Upper lobe of right lung (tissue), 1 donor: ENCODE measurements at regions not wholly inside any gene's neighbourhood (a gene's known extent, or its start where the extent isn't known, plus 50 kb on each side); places are given as distances from the start of the nearest gene placed in this dataset.

Source experiments
- ATAC-seq: fragments of 200-7000 bp; cut with Tn5 transposase; one replicate; pipeline ENCODE4 v1.9.1; 2020; ENCODE audit warnings: mild to moderate bottlenecking, moderate library complexity
- DNase-seq: peaks from one replicate; pipeline ENCODE4 v3.0.0-alpha.2; 2020
- H3K27ac ChIP-seq: fragments of 200-600 bp; one replicate; pipeline ENCODE4 v1.8.0; 2022
- H3K27me3 ChIP-seq: fragments of 200-600 bp; one replicate; pipeline ENCODE4 v1.8.0; 2022; ENCODE audit warnings: mild to moderate bottlenecking
- H3K36me3 ChIP-seq: fragments of 200-600 bp; one replicate; pipeline ENCODE4 v1.8.0; 2022
- H3K4me1 ChIP-seq: fragments of 200-600 bp; one replicate; pipeline ENCODE4 v1.8.0; 2022
- H3K4me3 ChIP-seq: fragments of 200-600 bp; one replicate; pipeline ENCODE4 v1.8.0; 2022; ENCODE audit warnings: mild to moderate bottlenecking
- H3K9me3 ChIP-seq: fragments of 200-600 bp; one replicate; pipeline ENCODE4 v1.8.0; 2022
- intact Hi-C: fragments of 100-400 bp; cut with DNase I; formaldehyde crosslinking; loops from one replicate; pipeline ENCODE4 v1.11.0; 2022
- TF ChIP-seq, protein P1 (sequence below): fragments of 200-600 bp; IDR thresholded peaks from one replicate; pipeline ENCODE4 v1.8.0; 2022; ENCODE audit warnings: antibody characterized with exemption
- donor health status: DM: no; HTN: yes; CAD: no; lungs with severe emphysema.

DNA sequence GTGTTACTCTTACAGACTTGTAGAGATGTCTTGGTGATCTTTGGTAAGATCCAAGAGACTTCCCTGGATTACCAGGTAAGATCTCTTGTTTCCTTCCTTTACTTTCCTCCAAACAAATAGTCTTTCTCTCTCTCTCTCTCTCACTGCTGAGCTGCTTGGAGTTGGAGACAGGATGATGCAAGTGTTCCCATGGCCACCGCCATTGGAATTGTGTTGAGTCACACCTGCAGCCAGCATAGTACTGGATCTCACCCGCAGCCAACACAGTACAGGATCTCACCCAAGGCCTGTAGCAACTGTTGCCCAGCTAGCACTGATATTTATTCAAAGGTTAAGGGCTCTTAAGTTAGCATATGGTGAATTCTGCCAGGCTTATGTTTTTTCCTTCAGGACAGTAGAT is 1080.9 kb downstream of the FAT4 start:
- Histone ChIP-seq H3K9me3 (no peaks in the 10 kb centered on the region), H3K4me3 (no peak overlapping the region), H3K27me3 (no peaks in the 10 kb centered on the region), H3K4me1 (no peaks in the 10 kb centered on the region), H3K36me3 (no peaks in the 10 kb centered on the region), H3K27ac (no peak overlapping the region)
- intact Hi-C loops = no loop called here
- DNase-seq = no peak
- TF ChIP-seq, protein P1, sequence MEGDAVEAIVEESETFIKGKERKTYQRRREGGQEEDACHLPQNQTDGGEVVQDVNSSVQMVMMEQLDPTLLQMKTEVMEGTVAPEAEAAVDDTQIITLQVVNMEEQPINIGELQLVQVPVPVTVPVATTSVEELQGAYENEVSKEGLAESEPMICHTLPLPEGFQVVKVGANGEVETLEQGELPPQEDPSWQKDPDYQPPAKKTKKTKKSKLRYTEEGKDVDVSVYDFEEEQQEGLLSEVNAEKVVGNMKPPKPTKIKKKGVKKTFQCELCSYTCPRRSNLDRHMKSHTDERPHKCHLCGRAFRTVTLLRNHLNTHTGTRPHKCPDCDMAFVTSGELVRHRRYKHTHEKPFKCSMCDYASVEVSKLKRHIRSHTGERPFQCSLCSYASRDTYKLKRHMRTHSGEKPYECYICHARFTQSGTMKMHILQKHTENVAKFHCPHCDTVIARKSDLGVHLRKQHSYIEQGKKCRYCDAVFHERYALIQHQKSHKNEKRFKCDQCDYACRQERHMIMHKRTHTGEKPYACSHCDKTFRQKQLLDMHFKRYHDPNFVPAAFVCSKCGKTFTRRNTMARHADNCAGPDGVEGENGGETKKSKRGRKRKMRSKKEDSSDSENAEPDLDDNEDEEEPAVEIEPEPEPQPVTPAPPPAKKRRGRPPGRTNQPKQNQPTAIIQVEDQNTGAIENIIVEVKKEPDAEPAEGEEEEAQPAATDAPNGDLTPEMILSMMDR = no peak
- ATAC-seq = no peak

DNA sequence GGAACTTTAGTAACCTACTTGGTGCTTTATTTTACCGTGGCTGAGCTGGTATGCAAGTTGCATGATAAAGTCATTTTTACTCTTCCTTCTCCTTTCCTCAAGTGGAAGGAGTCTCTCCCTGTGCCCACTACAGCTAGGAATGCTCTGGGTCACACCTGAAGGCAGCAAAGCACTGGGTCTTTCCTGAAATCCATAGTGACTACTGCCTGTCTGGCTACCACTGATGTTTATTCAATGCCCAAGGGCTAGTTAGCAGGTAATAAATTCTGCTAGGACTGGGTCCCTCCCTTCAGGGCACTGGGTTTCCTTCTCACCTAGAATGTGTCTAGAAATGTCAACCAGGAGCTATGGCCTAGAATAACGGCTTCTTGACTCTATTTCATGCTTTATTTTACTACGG is 1081.4 kb downstream of the FAT4 start:
- intact Hi-C loops = no loop called here
- Histone ChIP-seq H3K27ac (no peak overlapping the region), H3K27me3 (no peaks in the 10 kb centered on the region), H3K36me3 (no peaks in the 10 kb centered on the region), H3K4me1 (no peaks in the 10 kb centered on the region), H3K9me3 (no peaks in the 10 kb centered on the region), H3K4me3 (no peak overlapping the region)
- TF ChIP-seq, protein P1 = no peak
- ATAC-seq (no peak), DNase-seq (no peak)

DNA sequence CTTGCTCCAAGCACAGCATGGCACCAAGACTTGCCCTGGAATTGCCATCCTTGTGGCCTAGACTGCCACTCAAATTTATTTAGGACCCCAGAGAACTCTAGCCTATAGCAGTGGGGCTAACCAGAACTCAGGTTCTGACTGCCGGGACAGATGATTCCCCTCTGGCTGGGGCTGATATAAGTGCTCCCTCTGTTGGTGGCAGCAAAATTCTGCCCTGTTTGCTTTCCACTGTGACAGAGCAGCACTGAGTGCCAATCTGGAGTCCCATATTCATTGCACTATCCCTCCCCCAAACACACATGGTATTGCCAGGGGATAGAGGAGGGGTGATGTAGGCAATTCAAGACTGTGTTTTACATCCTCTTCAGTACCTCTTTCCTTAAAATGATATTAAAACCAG is 1081.9 kb downstream of the FAT4 start:
- intact Hi-C loops = no loop called here
- ATAC-seq (no peak), DNase-seq (no peak)
- Histone ChIP-seq H3K27me3 (no peaks in the 10 kb centered on the region), H3K4me1 (no peaks in the 10 kb centered on the region), H3K27ac (no peak overlapping the region), H3K36me3 (no peaks in the 10 kb centered on the region), H3K4me3 (no peak overlapping the region), H3K9me3 (no peaks in the 10 kb centered on the region)
- TF ChIP-seq, protein P1 = no peak

DNA sequence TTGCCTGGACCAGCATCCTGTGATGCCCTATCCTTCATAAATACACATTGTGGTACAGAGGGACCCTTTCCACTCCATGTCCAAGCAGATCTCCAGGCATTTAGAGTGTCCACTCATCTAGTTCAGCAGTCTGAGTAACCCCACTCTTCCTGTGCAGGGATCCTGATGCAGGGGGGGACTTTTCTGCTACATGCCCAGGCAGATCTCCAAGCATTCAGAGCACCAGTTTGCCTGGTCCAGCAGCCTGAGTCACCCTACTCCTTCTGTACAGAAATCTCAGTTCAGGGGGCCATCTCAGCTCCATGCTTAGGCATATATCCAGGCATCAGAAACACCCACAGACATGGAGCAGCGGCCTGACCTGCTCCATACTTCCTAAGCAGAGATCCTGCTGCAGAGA is 1089.8 kb downstream of the FAT4 start:
- TF ChIP-seq, protein P1 = no peak
- Histone ChIP-seq H3K36me3 (no peaks in the 10 kb centered on the region), H3K4me1 (no peaks in the 10 kb centered on the region), H3K27me3 (no peaks in the 10 kb centered on the region), H3K27ac (no peak overlapping the region), H3K9me3 (no peaks in the 10 kb centered on the region), H3K4me3 (no peak overlapping the region)
- intact Hi-C loops = no loop called here
- DNase-seq (no peak), ATAC-seq (no peak)

DNA sequence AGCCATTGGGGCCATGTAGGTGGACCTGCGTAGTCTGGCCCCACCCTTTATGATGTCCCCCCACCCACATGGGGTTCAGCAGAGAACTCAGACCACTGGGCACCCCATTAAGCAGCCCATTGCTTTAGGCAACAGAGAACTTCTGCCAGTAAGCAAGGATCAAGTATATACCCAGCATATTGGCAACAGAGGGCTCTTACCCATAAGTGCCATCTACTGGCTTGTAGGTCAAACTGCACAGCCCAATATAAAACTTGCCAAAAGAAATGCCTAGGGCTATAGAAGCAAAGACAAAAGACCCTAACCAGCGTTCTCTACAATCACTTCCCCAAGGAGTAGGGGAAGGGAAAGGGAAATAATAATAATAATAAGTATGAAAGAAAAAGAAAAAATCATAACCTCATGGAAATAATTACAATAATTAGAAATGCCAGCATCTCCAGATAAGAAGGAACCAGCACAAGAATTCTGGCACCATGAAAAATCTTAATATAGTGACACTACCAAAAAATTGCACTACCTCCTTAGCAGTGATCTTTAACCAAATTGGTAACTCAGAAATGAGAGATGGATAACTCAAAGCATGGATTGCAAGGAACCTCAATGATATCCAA is 1090.7 kb downstream of the FAT4 start:
- no peak overlapping the region for H3K4me3 ChIP-seq
- DNase-seq (no peak), ATAC-seq (peak; percentile 70)
- H3K27me3 ChIP-seq = no peaks in the 10 kb centered on the region
- no peaks in the 10 kb centered on the region for H3K9me3 ChIP-seq
- H3K27ac ChIP-seq = no peak overlapping the region
- TF ChIP-seq, protein P1 = peak; percentile 50
- H3K4me1 ChIP-seq = no peaks in the 10 kb centered on the region
- H3K36me3 ChIP-seq = no peaks in the 10 kb centered on the region
- intact Hi-C loops = no loop called here

DNA sequence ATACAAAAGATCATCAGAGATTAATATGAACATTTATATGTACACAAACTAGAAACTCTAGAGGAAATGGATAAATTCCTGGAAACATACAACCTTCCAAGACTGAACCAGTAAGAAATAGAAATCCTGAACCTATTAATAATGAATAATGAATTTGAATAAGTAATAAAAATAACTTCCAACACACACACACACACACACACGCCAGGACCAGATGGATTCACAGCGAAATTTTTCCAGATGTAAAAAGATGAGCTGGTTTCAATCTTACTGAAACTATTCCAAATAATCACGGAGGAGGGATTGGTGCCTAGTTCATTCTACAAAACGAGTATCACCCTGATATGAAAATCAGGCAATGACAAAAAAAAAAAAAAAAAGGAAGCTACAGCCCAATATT is 1095.0 kb downstream of the FAT4 start:
- no peaks in the 10 kb centered on the region for H3K27me3 ChIP-seq
- H3K4me3 ChIP-seq = no peak overlapping the region
- no peak overlapping the region for H3K27ac ChIP-seq
- TF ChIP-seq, protein P1 = no peak
- ATAC-seq (no peak), DNase-seq (no peak)
- H3K4me1 ChIP-seq = no peaks in the 10 kb centered on the region
- no peaks in the 10 kb centered on the region for H3K9me3 ChIP-seq
- intact Hi-C loops = no loop called here
- no peaks in the 10 kb centered on the region for H3K36me3 ChIP-seq
